ENCODE measurements at regions not wholly inside any gene's neighbourhood (a gene's known extent, or its start where the extent isn't known, plus 50 kb on each side); places are given as distances from the start of the nearest gene placed in this dataset.

GRCh38 chr19:31693131-31693932 lies 344.1 kb upstream of the TSHZ3 start:
- no peak for DNase-seq (ENCODE audit: low read depth in 3 of 3, low spot score in 2 of 3)

- no peak for DNase-seq (ENCODE audit: low read depth in 3 of 3, low spot score in 2 of 3)
Measured at GRCh38 chr19:31693933-31694269, 344.7 kb upstream of the TSHZ3 start.

DNA sequence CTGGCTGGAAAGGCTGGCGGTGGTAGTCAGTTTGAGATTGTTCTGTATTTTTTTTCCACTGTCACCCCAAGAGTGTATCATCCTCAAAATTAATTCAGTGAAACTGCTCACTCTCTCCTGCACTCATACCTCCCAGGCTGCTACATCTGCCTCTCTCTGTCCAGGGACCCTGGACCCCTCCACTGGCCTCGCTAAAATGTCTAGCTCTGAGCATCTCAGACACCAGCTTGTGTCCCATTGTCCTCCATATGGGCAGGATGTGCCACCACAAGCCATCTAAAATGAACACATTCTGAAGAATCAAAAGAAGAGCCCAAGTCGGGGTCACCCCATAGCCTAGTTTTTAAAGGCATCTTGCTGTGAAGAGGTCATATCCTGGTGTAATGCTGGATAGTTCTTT lies 345.5 kb upstream of the TSHZ3 start:
- no peak for DNase-seq (ENCODE audit: low read depth in 3 of 3, low spot score in 2 of 3)

GRCh38 chr19:31699421-31699820 lies 350.2 kb upstream of the TSHZ3 start:
- DNase-seq (ENCODE audit: low read depth in 3 of 3, low spot score in 2 of 3) = no peak

DNA sequence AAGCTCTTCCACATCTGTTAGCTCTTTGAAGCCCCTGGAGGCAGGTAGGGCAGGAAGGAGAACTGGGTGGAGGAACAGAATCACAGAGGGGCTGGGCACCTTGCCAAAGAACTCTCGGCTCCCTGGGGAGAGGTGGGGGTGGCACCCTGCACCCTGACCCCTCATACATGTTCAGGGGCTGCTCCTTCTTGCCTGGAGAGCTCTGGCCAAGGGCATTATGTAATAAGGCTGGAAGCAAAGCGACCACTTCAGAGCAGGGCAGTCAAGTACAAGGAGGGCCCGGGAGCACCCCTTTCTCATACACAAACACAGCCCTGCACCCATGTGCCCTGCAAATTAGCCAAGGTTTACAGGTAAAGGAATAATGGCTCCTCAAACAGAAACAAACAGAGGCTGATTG lies 351.9 kb upstream of the TSHZ3 start:
- DNase-seq (ENCODE audit: low read depth in 3 of 3, low spot score in 2 of 3) = no peak

- DNase-seq (ENCODE audit: low read depth in 3 of 3, low spot score in 2 of 3) = no peak
Measured at GRCh38 chr19:31705656-31706055, 356.4 kb upstream of the TSHZ3 start.

DNA sequence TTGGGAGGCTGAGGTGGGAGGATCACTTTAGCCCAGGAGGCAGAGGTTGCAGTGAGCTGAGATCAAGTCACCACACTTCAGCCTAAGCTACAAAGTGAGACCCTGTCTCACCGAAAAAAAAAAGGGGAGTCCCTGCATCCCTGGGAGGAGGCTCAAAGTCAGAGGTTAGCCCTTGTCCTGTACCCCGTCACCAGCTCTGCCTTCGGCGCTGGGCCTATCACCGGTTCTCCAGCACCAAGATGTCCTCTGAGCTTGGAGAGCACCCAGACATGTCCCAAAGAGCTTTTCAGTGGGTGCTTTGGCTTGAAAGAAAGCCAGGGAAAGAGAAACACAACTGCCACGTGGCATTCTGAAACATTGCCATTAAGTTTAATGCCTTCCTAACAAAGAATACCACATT lies 356.9 kb upstream of the TSHZ3 start:
- no peak for DNase-seq (ENCODE audit: low read depth in 3 of 3, low spot score in 2 of 3)

- DNase-seq (ENCODE audit: low read depth in 3 of 3, low spot score in 2 of 3) = no peak
Measured at GRCh38 chr19:31706691-31707620, 357.7 kb upstream of the TSHZ3 start.

- DNase-seq (ENCODE audit: low read depth in 3 of 3, low spot score in 2 of 3) = no peak
Measured at GRCh38 chr19:31708520-31708919, 359.3 kb upstream of the TSHZ3 start.

GRCh38 chr19:31709476-31709875 lies 360.2 kb upstream of the TSHZ3 start:
- DNase-seq (ENCODE audit: low read depth in 3 of 3, low spot score in 2 of 3) = no peak

- no peak for DNase-seq (ENCODE audit: low read depth in 3 of 3, low spot score in 2 of 3)
Measured at GRCh38 chr19:31715249-31715945, 366.2 kb upstream of the TSHZ3 start.

DNA sequence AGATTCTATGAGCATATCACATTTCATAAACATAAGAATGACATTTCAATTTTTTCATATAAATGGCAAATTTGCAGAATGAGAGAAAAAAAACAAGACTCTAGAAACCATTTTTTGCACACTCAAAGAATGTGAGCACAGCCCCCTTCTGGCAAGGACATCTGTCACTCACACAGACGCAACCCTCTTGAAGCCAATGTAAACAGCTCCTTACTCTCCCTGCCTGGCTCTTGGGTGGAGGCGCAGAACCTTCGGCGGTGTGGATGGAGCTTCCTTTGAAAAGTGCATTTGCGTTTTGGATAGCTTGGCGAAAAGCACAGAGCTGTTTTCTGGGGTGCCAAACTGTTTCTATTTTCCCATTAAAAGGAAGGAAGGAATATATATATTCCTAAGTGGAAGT lies 367.6 kb upstream of the TSHZ3 start:
- DNase-seq (ENCODE audit: low read depth in 3 of 3, low spot score in 2 of 3) = no peak

DNA sequence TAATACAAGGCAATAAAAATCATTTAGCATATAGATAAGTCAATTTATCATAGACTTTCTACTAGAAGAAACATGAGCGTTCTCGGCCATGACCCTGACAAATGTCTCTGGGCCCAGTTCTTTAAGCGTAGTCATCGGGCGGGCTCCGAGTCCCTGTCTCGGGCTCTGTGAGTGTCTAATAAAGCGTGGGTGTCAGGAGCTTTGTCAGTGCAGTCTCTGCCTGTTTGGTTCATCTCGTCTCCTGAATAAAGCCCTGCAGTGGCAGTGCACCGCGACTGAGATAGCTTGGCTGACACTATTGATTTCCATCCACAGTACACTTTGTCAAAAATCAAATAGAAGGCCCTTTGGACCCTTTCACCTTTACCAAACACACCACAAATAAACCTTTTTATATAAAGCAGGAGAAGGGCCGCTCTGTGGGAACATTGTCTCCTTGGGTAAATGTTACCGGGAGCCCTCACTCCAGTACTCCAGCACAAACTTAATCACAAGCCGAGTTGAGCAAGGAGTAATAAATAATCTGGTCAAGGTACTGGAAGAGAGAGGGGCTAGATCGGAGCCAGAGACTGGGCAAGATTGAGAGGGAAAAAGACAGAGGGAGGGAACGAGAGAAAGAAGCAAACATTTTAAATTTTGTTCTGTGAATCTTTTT lies 368.2 kb upstream of the TSHZ3 start:
- no peak for DNase-seq (ENCODE audit: low read depth in 3 of 3, low spot score in 2 of 3)

GRCh38 chr19:31718032-31718431 lies 368.8 kb upstream of the TSHZ3 start:
- DNase-seq (ENCODE audit: low read depth in 3 of 3, low spot score in 2 of 3) = no peak

DNA sequence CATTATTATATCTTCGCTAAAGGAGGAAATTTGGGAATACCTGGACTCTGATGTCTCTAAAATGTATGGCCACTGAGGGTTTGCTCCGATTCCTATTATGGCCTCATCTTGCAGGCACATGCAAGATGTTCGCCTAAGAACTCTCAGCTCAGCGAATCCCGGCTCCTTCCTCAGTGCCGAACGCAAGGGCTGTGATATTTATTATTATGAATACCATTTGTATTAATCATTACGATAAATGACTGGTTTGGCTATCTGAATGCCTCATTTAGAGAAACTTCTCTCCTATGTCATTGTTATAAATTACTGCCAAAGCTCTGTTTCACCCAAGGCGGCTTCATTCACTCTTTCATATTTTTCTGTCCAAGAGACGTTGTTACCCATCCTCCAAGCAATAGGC lies 369.7 kb upstream of the TSHZ3 start:
- DNase-seq (ENCODE audit: low read depth in 3 of 3, low spot score in 2 of 3) = no peak

DNA sequence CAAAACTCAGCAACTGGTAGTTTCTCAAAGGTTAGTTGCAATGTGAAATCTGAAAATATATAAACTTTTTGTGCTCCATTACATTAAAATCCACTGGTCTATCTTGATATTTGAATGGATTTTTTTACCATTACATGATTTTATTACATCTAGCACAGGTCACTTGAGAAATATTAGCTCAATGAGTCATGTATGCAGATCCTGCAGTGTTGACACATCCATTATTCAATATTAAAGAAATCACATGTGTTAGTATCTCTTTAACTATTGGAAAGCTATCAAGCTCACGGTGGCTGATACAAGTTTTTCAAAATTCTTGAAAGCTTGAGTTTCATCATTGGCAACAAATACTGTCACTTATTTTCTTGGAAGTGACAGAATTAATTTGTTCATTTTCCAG lies 373.9 kb upstream of the TSHZ3 start:
- no peak for DNase-seq (ENCODE audit: low read depth in 3 of 3, low spot score in 2 of 3)

DNA sequence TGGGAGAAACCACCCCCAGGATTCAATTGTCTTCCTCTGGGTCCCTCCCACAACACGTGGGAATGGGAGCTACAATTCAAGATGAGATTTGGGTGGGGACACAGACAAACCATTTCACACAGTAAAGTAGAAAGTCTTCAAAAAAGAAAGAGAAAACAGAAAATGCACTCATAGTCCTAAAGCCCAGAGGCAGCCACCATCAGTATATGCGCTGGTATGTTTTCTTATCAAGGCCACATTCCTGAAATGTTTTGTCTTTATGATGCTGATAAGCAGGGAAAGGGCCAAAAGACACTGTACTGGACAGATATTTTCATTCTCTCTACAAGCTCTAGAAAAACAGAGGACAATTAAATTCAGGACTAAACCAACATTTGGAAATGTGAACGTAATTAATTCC lies 375.8 kb upstream of the TSHZ3 start:
- DNase-seq (ENCODE audit: low read depth in 3 of 3, low spot score in 2 of 3) = no peak

DNA sequence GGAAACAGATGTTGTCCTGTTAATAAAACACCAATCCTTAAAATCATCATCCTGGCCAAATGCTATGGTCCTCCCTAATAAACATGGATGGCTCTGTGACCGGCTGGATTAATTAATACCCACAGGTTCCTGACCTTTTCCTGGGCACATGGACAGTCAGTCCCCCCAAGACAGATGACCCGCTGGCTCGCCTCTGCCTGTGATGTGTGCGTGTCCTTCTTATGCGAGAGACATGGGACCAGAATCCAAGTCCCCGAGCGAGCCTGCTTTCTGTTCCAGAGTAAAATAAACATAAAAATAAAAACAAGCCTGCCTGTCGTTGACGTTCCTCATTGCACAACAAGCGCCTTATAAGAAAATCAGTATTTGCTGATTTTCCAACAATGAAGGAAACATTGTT lies 378.3 kb upstream of the TSHZ3 start:
- no peak for DNase-seq (ENCODE audit: low read depth in 3 of 3, low spot score in 2 of 3)

DNA sequence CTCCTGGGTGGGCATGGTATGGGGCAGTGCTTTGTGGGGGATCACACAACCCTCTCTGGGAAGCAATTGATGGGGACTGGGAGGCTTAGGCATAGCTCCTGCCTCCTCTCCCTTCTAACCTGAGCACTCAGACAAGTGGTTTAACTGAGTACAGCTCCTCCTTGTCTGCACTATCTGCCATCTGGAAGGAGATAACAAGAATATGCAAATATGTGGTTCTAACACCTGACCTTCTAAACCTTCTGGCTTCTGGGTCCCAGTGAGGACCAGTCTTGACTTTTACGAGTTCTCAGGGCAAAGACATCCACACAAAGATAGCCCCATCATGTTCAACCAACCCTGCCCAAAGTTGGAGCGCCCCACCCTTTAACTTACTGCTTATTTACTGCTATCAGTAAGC lies 381.0 kb upstream of the TSHZ3 start:
- no peak for DNase-seq (ENCODE audit: low read depth in 3 of 3, low spot score in 2 of 3)

DNA sequence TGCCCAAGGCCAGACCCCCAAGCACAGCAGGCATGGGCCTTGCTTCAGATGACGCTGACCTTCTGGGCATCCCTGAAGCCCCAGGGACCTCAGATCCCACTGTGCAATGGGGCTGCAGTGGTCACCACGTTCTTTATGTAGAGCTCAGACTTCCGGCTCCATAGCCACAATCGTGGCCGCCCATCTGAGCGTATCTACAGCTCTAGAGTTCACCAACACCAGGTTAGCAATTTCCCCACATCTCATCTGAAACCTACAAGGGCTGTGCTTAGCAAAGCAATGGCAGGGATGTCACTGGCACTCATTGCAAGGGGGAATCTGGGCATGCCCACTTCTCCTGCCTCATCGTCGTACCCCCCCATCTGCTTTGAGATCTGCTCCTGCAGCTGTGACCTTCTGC lies 384.4 kb upstream of the TSHZ3 start:
- DNase-seq (ENCODE audit: low read depth in 3 of 3, low spot score in 2 of 3) = no peak

- no peak for DNase-seq (ENCODE audit: low read depth in 3 of 3, low spot score in 2 of 3)
Measured at GRCh38 chr19:31742249-31742648, 393.0 kb upstream of the TSHZ3 start.
